BLaER1 (cell line): ENCODE measurements at regions not wholly inside any gene's neighbourhood (a gene's known extent, or its start where the extent isn't known, plus 50 kb on each side); places are given as distances from the start of the nearest gene placed in this dataset.
"Not testable (repeated sequence)": the region's sequence is repeated elsewhere in the genome, so short reads cannot be mapped to it uniquely, and the experiment has no call there.

Experiments used
- H3K27ac ChIP-seq: shearing (Covaris generic); formaldehyde crosslinking; 2 replicates; pipeline ENCODE4 v1.8.1; 2022
- H3K27me3 ChIP-seq: shearing (Covaris generic); formaldehyde crosslinking; 2 replicates; pipeline ENCODE4 v1.8.1; 2022
- H3K36me3 ChIP-seq: shearing (Covaris generic); formaldehyde crosslinking; 2 replicates; pipeline ENCODE4 v1.8.1; 2022
- H3K4me1 ChIP-seq: shearing (Covaris generic); formaldehyde crosslinking; 2 replicates; pipeline ENCODE4 v1.8.1; 2022
- H3K4me2 ChIP-seq: shearing (Covaris generic); formaldehyde crosslinking; 2 replicates; pipeline ENCODE4 v1.8.1; 2022
- H3K4me3 ChIP-seq: shearing (Covaris generic); formaldehyde crosslinking; 2 replicates; pipeline ENCODE4 v1.8.1; 2022
- H3K9ac ChIP-seq: shearing (Covaris generic); formaldehyde crosslinking; 2 replicates; pipeline ENCODE4 v1.8.1; 2022
- H3K9me3 ChIP-seq: shearing (Covaris generic); formaldehyde crosslinking; 2 replicates; pipeline ENCODE4 v1.8.1; 2022
- H4K20me1 ChIP-seq: shearing (Covaris generic); formaldehyde crosslinking; 2 replicates; pipeline ENCODE4 v1.8.1; 2022
- Cebpa-rat ChIP-seq: shearing (Covaris generic); IDR thresholded peaks from 2 replicates; pipeline ENCODE4 v1.8.1; 2022

DNA sequence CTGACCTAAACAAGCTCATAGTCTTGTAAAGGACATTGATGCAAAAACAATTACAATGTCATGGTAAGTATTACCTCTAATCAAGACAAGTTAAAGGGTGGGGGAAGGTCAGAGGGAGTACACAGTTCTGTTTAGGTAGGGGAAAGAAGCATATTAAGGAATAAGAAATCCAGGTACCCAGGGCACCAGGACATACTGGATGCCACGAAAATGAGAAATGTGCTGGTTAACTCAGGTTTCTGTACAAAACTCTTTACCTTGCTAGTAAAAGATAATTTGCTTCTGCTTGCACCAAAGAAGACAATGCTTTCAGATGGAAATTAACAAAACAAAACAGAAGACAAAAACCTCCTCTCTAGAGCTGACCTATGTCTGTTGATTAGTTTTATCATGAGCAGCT lies 70.7 kb upstream of the MED13 start:
- Histone ChIP-seq H4K20me1 (no peaks in the 10 kb centered on the region), H3K4me1 (no peaks in the 10 kb centered on the region), H3K4me2 (no peak overlapping the region), H3K9me3 (peaks cover 28% of the 10 kb centered on the region), H3K27ac (no peak overlapping the region), H3K9ac (no peak overlapping the region), H3K36me3 (no peaks in the 10 kb centered on the region), H3K27me3 (no peaks in the 10 kb centered on the region), H3K4me3 (no peak overlapping the region)
- no peak for TF ChIP-seq Cebpa-rat

DNA sequence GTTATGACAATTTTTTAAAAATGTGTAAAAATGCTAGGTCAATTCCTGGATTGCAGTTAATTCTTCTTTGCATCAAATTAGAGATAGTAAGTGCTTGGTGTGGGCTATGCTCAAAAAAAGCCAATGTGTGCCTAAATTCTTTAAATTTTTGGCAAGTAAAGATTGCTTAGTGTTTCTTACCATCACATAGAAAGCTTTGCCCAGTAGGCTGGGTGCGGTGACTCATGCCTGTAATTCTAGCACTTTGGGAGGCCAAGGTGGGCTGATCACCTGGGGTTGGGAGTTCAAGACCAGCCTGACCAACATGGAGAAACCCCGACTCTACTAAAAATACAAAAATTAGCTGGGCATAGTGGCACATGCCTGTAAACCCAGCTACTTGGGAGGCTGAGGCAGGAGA lies 70.0 kb upstream of the MED13 start:
- not testable (repeated sequence) for H3K9ac ChIP-seq, H3K4me2 ChIP-seq, H3K36me3 ChIP-seq, H3K27ac ChIP-seq, H3K27me3 ChIP-seq, H4K20me1 ChIP-seq, H3K4me1 ChIP-seq, H3K4me3 ChIP-seq
- peaks cover 28% of the 10 kb centered on the region for H3K9me3 ChIP-seq

DNA sequence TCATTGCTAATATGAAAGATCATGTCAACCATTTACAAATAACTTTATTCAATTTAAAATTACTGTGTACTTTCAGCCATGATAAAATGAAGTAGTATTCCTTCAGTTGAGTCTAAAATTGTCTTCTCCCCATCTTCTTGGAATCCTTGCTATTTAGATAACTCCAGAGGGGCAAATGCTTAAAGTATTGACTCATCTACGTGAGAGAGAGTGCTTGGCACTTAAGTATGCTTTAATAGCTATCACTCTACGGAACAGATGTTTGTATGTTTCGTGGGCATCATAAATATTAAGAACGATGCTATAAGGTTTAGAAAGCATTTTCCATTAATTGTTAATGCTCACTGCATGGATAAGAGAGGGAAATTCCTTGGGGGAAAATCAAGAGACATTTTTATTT lies 69.3 kb upstream of the MED13 start:
- Histone ChIP-seq H3K4me2 (no peak overlapping the region), H3K9me3 (peaks cover 22% of the 10 kb centered on the region), H3K9ac (no peak overlapping the region), H3K36me3 (no peaks in the 10 kb centered on the region), H3K4me1 (no peaks in the 10 kb centered on the region), H3K27ac (no peak overlapping the region), H3K27me3 (no peaks in the 10 kb centered on the region), H3K4me3 (no peak overlapping the region), H4K20me1 (no peaks in the 10 kb centered on the region)
- TF ChIP-seq Cebpa-rat = no peak

DNA sequence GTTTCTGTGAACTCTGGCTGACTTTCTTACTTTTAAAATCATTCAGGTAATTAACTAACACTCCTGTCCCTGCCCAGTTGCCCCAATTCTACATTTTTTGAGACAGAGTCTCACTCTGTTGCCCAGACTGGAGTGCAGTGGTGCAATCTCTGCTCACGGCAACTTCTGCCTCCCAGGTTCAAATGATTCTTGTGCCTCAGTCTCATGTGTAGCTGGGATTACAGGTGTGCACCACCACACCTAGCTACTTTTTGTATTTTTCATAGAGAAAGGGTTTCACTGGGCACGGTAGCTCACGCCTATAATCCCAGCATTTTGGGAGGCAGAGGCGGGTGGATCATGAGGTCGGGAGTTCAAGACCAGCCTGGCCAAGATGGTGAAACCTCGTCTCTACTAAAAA lies 66.2 kb upstream of the MED13 start:
- not testable (repeated sequence) for H3K4me1 ChIP-seq, H3K9ac ChIP-seq, H3K4me3 ChIP-seq, H3K27ac ChIP-seq, H3K27me3 ChIP-seq, H3K9me3 ChIP-seq, H3K36me3 ChIP-seq, H4K20me1 ChIP-seq, H3K4me2 ChIP-seq

DNA sequence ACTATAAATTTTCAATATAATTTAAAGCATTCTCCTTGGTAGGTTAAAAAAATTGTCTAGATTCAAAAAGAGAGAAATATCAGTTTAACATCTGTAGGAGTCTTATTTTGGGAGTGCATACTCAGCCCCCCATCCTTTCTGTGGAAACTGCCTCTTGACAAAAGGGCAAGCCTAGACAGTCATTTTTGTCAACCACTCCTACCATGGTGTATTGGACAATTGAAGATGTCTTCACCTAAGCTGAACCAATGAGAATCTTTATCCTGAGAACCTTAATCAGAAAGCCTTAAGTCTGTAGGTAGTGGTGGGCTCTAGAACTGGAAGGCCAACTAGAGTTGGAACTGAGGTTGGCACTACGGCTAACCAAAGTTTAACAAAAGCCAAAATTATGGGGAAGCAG lies 65.7 kb upstream of the MED13 start:
- Histone ChIP-seq H3K9ac (no peak overlapping the region), H4K20me1 (no peaks in the 10 kb centered on the region), H3K4me2 (no peak overlapping the region), H3K4me3 (no peak overlapping the region), H3K4me1 (no peaks in the 10 kb centered on the region), H3K36me3 (no peaks in the 10 kb centered on the region), H3K27me3 (no peaks in the 10 kb centered on the region), H3K27ac (no peak overlapping the region), H3K9me3 (no peaks in the 10 kb centered on the region)
- no peak for TF ChIP-seq Cebpa-rat

DNA sequence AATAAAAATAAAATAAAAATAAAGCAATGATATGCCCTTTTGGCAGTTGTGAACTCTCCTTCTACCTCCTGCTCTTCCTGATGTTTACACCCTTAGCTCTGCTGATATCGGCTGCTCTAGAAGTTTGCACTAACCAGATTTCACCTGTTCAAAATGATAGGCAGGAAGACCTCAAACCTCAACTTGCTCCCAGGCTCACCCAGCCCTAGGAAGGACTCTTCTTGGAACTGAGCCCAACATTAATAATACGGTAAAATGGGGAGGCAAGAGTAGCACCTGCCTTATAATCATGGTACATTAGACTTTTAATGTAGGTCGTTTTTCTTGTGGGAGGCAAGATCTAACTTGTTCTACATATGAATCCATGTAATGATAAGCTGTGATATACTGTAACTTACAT lies 61.2 kb upstream of the MED13 start:
- Histone ChIP-seq H3K36me3 (no peaks in the 10 kb centered on the region), H3K9me3 (no peaks in the 10 kb centered on the region), H3K9ac (no peak overlapping the region), H3K27me3 (no peaks in the 10 kb centered on the region), H4K20me1 (no peaks in the 10 kb centered on the region), H3K4me3 (no peak overlapping the region), H3K4me1 (no peaks in the 10 kb centered on the region; the same call in 1 of the 2 replicates), H3K4me2 (no peak overlapping the region), H3K27ac (no peak overlapping the region)
- TF ChIP-seq Cebpa-rat = no peak

DNA sequence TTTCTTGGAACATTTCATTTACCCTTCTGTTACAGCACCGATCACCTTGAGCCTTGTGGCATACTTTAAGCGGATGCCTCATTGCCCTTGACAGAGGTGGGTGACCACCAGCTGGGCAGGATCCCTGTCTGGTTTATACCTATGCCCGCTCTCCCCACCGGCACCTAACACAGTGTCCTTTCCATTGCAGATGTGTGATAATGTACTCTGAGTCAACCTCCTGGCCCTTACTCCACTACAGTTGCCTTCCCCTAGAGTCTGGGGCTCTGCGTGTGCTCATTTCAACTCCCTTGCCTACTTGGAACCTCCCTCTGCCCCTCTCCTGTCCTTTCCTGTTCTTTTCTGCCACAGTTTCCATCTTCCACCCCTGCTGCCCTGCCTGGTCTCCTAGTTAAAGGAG lies 60.2 kb upstream of the MED13 start:
- no peak overlapping the region for H3K4me3 ChIP-seq
- H3K9ac ChIP-seq = no peak overlapping the region
- H3K27ac ChIP-seq = no peak overlapping the region
- TF ChIP-seq Cebpa-rat = no peak
- no peaks in the 10 kb centered on the region for H4K20me1 ChIP-seq
- H3K9me3 ChIP-seq = no peaks in the 10 kb centered on the region
- H3K36me3 ChIP-seq = no peaks in the 10 kb centered on the region
- no peaks in the 10 kb centered on the region for H3K27me3 ChIP-seq
- H3K4me1 ChIP-seq = peaks cover 1% of the 10 kb centered on the region; the same call in 1 of the 2 replicates
- H3K4me2 ChIP-seq = no peak overlapping the region

DNA sequence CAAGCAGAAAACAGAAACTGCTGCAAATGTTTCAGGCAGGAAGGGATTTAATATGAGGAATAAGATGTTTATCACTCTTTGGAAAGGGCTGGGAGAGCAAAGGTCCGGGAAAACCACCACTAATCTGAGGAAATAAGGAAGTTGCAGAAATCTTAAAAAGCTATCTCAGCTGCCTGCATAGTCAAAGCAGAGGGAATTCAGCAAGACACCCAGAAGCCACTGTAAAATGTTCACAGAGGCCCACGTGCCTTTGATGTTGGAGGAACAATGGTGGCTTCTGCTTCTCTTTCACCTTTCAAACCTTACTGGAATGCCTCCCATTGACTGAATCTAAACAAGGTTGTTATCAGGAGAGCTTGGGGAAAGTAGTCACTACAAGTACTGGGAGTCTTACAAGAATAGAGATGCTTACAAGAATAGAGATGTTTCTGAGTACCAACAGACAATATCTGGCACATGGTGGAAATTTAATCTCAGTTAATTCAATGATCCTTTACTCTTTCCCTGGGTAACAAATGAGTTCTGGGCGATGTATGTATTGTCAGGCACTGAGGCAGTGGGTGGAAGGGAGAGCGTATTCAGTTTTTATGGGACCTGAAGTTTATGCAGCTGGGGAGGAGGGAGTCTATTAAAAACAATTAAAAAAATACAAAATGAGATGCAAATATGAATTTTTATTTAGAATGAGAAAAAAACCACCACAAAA lies 56.1 kb upstream of the MED13 start:
- no peaks in the 10 kb centered on the region for H3K9me3 ChIP-seq
- H4K20me1 ChIP-seq = no peaks in the 10 kb centered on the region
- no peak overlapping the region for H3K4me3 ChIP-seq
- no peaks in the 10 kb centered on the region for H3K27me3 ChIP-seq
- no peaks in the 10 kb centered on the region for H3K36me3 ChIP-seq
- H3K4me1 ChIP-seq = peaks cover 19% of the 10 kb centered on the region
- no peak for TF ChIP-seq Cebpa-rat
- H3K9ac ChIP-seq = no peak overlapping the region
- H3K4me2 ChIP-seq = no peak overlapping the region
- no peak overlapping the region for H3K27ac ChIP-seq

DNA sequence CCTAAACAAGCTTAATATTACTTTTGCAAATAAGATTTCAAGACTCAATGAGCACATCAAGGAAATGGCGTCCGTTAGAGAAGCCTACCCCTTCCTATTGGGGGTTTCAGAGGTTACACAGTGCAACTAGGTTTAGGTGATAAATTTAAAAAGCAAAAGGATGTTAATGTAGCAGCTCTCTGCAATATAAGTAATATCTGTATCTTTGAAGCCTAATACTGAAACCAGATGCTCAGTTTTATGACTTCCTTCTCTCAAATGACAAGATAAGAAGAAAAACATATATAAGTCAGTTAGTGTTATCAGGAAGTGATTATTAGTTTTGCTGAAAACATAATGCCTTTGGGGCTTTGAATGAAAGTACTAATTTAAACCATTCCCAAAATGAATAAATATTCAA lies 54.3 kb upstream of the MED13 start:
- H3K27me3 ChIP-seq = no peaks in the 10 kb centered on the region
- H3K36me3 ChIP-seq = no peaks in the 10 kb centered on the region
- H3K9me3 ChIP-seq = peaks cover 3% of the 10 kb centered on the region
- peaks cover 19% of the 10 kb centered on the region for H3K4me1 ChIP-seq
- TF ChIP-seq Cebpa-rat = no peak
- H3K4me3 ChIP-seq = no peak overlapping the region
- no peaks in the 10 kb centered on the region for H4K20me1 ChIP-seq
- peak overlapping the region; percentile 40; the same call in 1 of the 2 replicates for H3K27ac ChIP-seq
- H3K4me2 ChIP-seq = peak overlapping the region; percentile 65
- no peak overlapping the region for H3K9ac ChIP-seq
